ENCODE measurements at regions not wholly inside any gene's neighbourhood (a gene's known extent, or its start where the extent isn't known, plus 50 kb on each side); places are given as distances from the start of the nearest gene placed in this dataset.

- BruUV-seq (replicated peaks) = no TSS peak
- Histone ChIP-seq H3K27ac (ENCODE audit: low read depth, low read length, poor library complexity, severe bottlenecking) (no peak overlapping the region), H3K27me3 (replicated peaks; ENCODE audit: insufficient read depth, low read depth, low read length, poor library complexity) (no peaks in the 10 kb centered on the region), H3K36me3 (ENCODE audit: insufficient read depth, low read length, poor library complexity, severe bottlenecking) (no peaks in the 10 kb centered on the region), H3K9me3 (ENCODE audit: low read depth, low read length, poor library complexity, severe bottlenecking) (no peaks in the 10 kb centered on the region), H3K4me1 (ENCODE audit: insufficient read depth, low read length, poor library complexity, severe bottlenecking) (no peaks in the 10 kb centered on the region), H3K4me3 (ENCODE audit: low read depth, low read length, poor library complexity, severe bottlenecking) (no peak overlapping the region)
- ChIA-PET POLR2A (ENCODE audit: low non-redundant PET) (no interaction called here), CTCF (no interaction called here)
- intact Hi-C loops (cut with micrococcal nuclease; ENCODE audit: unreplicated experiment) = no loop called here
- no peak for DNase-seq (ENCODE audit: low spot score)
- TF ChIP-seq CTCF (conservative IDR thresholded peaks at IDR 0.05; ENCODE audit: low read depth, low read length) (no peak), EZH2 (IDR thresholded peaks at IDR 0.05; ENCODE audit: borderline replicate concordance, low read depth, low read length, poor library complexity, severe bottlenecking) (no peak)
These were observed 124.6 kb downstream of the NOC3L start for GRCh38 chr10:94238006-94238617.

GRCh38 chr10:94239696-94240095 is 123.0 kb downstream of the NOC3L start:
- no TSS peak for BruUV-seq (replicated peaks)
- intact Hi-C loops (cut with micrococcal nuclease; ENCODE audit: unreplicated experiment) = no loop called here
- H3K27ac ChIP-seq (ENCODE audit: low read depth, low read length, poor library complexity, severe bottlenecking) = no peak overlapping the region
- no peak overlapping the region for H3K4me3 ChIP-seq (ENCODE audit: low read depth, low read length, poor library complexity, severe bottlenecking)
- POLR2A ChIA-PET (ENCODE audit: low non-redundant PET) = no interaction called here
- no peaks in the 10 kb centered on the region for H3K9me3 ChIP-seq (ENCODE audit: low read depth, low read length, poor library complexity, severe bottlenecking)
- no peaks in the 10 kb centered on the region for H3K36me3 ChIP-seq (ENCODE audit: insufficient read depth, low read length, poor library complexity, severe bottlenecking)
- TF ChIP-seq EZH2 (IDR thresholded peaks at IDR 0.05; ENCODE audit: borderline replicate concordance, low read depth, low read length, poor library complexity, severe bottlenecking) (no peak), CTCF (conservative IDR thresholded peaks at IDR 0.05; ENCODE audit: low read depth, low read length) (no peak)
- CTCF ChIA-PET = no interaction called here
- no peaks in the 10 kb centered on the region for H3K4me1 ChIP-seq (ENCODE audit: insufficient read depth, low read length, poor library complexity, severe bottlenecking)
- no peak for DNase-seq (ENCODE audit: low spot score)
- no peaks in the 10 kb centered on the region for H3K27me3 ChIP-seq (replicated peaks; ENCODE audit: insufficient read depth, low read depth, low read length, poor library complexity)

- POLR2A ChIA-PET (ENCODE audit: low non-redundant PET) = no interaction called here
- Histone ChIP-seq H3K27ac (ENCODE audit: low read depth, low read length, poor library complexity, severe bottlenecking) (no peak overlapping the region), H3K36me3 (ENCODE audit: insufficient read depth, low read length, poor library complexity, severe bottlenecking) (no peaks in the 10 kb centered on the region), H3K4me3 (ENCODE audit: low read depth, low read length, poor library complexity, severe bottlenecking) (no peak overlapping the region), H3K27me3 (replicated peaks; ENCODE audit: insufficient read depth, low read depth, low read length, poor library complexity) (no peaks in the 10 kb centered on the region), H3K9me3 (ENCODE audit: low read depth, low read length, poor library complexity, severe bottlenecking) (no peaks in the 10 kb centered on the region), H3K4me1 (ENCODE audit: insufficient read depth, low read length, poor library complexity, severe bottlenecking) (no peaks in the 10 kb centered on the region)
- TF ChIP-seq CTCF (conservative IDR thresholded peaks at IDR 0.05; ENCODE audit: low read depth, low read length) (no peak), EZH2 (IDR thresholded peaks at IDR 0.05; ENCODE audit: borderline replicate concordance, low read depth, low read length, poor library complexity, severe bottlenecking) (no peak)
- CTCF ChIA-PET = interaction anchor here (0.5 kb wide), 1 partner anchor 339 kb away, joined by 3 read pairs; no protein-coding TSS in a partner anchor
- no TSS peak for BruUV-seq (replicated peaks)
- DNase-seq (ENCODE audit: low spot score) = no peak
- intact Hi-C loops (cut with micrococcal nuclease; ENCODE audit: unreplicated experiment) = no loop called here
These were observed 122.2 kb downstream of the NOC3L start for GRCh38 chr10:94240491-94240890.
